GM19238 (cell line): ENCODE measurements at regions not wholly inside any gene's neighbourhood (a gene's known extent, or its start where the extent isn't known, plus 50 kb on each side); places are given as distances from the start of the nearest gene placed in this dataset.
"Not testable (repeated sequence)": the region's sequence is repeated elsewhere in the genome, so short reads cannot be mapped to it uniquely, and the experiment has no call there.

Experiments used
- DNase-seq: peaks from one replicate; pipeline ENCODE4 v3.0.0; 2011; ENCODE audit warnings: low spot score; ENCODE audit not compliant: insufficient read length

DNA sequence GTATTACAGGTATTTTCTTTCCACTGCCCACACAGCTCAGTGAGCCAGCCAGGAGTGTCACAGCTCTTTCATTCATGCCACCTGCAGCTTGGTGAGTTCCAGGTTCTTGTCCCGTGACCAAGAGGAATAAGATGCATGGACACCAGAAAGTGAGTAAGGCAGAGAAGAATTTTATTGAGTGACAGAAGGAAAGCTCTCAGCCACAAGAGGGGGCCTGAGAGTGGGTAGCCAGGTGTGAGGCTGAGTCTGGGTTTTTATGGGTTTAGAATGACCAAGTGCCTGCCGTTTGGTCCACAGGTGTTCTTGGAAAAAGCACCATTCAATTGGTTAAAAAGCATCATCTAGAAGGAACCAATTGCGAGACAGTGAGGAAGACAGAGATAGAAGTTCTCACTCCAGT, 1097.1 kb upstream of the SLC39A10 start:
- no peak for DNase-seq

GRCh38 chr2:194559523-194559922, 1097.5 kb upstream of the SLC39A10 start:
- DNase-seq, result no peak

- DNase-seq, result no peak
Observed at GRCh38 chr2:194557993-194558392, 1099.0 kb upstream of the SLC39A10 start.

DNA sequence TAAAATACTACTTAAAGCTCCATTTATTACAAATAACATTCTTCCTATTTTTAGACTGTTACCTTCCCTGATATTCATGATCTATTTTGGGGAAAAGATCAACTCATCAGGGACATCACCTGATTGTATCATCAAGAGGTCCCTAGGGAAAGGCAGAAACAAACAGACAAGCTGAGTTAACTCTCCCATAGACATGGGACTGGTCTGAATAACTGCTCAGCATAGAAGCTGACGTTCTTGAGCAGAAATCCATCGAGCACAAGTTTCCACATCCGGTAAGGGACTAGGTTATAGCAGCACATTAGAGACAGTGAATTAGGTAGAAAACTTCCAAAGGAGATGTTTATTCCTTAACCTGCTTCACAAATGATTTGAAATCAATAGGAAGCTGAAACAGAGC, 1100.4 kb upstream of the SLC39A10 start:
- no peak for DNase-seq

- no peak for DNase-seq
Observed at GRCh38 chr2:194553980-194554379, 1103.0 kb upstream of the SLC39A10 start.

DNA sequence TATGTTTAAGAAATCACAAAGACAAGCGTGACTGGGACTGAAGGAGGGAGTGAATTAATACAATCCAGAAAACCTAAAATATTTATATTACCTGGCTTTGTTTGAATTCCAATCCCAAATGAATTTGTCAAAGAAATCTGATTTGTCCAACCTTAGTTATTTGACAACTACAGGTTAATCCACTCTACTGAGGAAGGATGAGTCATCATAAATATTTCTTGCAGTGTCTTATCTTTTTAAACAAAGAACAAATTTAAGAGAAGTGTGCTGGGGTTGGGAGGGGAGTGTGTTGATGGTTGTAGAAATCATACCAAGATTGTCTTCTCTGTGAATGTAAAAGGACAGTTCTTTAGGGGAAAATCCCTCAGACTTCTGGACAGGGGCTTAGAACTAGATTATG, 1106.3 kb upstream of the SLC39A10 start:
- DNase-seq, result no peak

DNA sequence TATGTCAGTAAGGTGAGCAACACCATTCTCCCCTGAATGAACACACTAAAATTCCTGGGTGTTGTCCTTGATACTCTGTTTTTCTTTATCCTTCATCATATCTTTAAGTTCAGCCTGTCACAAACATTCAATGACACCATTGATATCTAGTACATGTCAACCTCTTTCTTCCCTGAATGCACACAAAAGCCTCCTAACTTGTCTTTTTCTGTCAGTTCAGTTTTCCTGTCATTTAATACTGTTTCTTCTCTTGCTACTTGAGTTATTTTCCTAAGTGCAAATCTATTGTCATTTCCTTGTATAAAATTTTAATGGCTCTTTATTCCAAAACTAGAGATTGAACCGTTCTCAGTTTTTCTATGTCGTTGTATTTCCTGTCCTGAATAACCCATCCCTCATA, 1107.6 kb upstream of the SLC39A10 start:
- no peak for DNase-seq

GRCh38 chr2:194545978-194546377, 1111.0 kb upstream of the SLC39A10 start:
- DNase-seq, result no peak

GRCh38 chr2:194539425-194539824, 1117.6 kb upstream of the SLC39A10 start:
- DNase-seq, result no peak

DNA sequence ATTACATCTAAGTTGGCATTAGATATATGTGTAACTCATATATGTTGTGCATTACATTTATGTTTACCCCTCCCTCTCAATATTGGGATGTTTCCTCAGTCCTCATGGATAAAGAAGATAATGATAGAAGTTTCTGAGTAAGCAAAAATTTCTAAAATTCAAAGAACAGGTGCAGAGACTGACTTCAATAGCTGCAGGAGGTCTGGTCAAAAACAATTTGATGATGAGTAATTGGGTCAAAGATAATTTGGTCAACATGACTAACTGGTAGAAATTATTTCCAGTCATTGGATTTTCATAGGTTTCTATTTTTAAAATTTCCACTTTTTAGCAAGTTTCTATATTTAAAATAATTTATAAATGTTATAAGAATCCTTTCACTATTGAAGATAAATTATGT, 1130.9 kb upstream of the SLC39A10 start:
- DNase-seq, result no peak

- no peak for DNase-seq
Observed at GRCh38 chr2:194514281-194514680, 1142.7 kb upstream of the SLC39A10 start.

DNA sequence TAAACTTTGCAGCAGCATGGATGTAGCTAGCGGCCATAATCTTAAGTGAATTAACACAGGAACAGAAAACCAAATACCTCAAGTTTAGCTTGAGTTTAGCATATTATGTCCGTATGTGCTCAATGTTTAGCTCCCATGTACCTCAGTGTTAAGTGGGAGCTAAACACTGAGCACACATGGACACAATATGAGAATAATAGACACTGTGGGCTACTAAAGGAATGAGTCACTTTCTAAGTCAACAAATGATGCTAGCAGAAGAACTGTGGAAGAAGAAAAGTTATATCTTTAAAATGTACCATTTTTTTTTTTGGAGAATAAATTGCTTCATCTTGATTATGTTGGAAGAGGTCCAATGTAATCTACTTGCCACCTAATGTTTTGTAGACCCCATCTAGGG, 1146.0 kb upstream of the SLC39A10 start:
- DNase-seq, result not testable (repeated sequence)

- DNase-seq, result not testable (repeated sequence)
Observed at GRCh38 chr2:194504876-194505275, 1152.2 kb upstream of the SLC39A10 start.

DNA sequence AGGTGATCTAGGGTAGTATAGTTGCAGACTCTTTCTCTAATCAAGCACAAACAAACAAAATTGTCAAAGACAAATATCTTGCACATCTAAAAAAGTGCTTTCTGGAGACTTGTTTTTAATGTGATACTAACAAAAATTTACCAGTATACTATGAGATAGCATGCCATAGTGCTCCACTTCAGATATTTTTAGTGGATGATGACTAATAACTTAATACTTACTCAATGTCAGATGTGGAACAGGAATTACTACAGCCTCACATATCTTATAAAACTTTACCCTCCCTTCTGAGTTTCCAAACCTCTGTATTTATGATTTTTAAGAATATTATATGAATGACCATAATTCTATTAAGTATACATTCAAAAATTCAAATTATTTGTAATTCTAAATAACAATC, 1162.0 kb upstream of the SLC39A10 start:
- no peak for DNase-seq

DNA sequence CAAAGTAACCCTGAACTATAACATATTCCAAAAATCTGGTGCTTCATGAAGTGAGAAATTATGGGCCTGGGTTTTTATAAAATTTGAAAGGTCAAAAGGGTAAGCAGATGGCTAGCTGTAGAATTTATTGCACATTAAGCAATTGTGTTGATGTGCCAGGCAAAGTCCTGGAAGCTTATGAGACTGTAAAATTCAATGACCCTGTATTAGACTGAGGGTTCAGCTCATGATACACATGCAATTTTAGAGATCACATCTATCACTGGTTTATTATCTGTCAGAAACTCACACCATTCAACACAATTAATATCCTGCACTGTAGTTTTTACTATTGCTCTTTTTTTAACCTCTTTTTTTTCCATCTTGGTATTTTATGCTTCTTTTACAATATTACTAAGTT, 1162.6 kb upstream of the SLC39A10 start:
- no peak for DNase-seq

GRCh38 chr2:194491409-194492115, 1165.5 kb upstream of the SLC39A10 start:
- DNase-seq, result no peak

- no peak for DNase-seq
Observed at GRCh38 chr2:194486326-194486725, 1170.7 kb upstream of the SLC39A10 start.

DNA sequence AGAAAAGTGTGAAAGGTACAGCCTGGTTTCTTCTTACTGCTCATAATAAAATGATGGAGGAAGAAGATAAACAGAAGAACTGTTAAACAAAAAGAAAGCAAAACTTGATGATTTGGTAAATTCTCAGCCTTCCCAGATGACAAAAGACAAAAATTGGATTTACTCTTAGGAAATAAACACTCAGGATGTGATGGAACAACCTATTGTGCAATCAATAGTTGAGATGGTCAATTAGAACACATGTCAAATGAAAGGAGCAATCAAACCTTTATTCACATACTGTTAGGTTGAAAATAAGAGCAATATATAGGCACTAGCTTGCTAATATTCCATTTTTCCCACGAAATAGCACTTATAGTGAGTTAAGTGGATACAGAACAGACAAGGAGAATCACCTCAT, 1174.0 kb upstream of the SLC39A10 start:
- DNase-seq, result no peak

DNA sequence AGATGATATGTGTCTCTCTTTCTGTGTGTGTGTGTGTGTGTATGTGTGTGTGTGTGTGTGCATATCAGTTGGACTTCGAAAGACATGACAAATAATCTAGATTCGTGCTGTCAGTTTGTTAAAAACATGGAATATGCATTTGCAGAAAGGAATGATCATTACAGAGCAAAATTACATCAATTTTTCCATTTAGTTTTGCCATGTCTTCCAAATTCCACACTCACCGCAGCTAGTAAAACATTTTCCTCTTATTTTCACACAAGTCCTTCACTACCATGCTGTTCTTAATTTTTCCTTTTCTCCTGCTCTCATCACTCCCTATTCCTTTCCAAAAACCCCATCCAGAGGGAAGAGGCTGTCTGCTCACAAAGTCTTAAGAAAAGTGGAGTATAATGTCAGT, 1191.4 kb upstream of the SLC39A10 start:
- no peak for DNase-seq

- DNase-seq, result no peak
Observed at GRCh38 chr2:194464964-194465638, 1191.9 kb upstream of the SLC39A10 start.

- not testable (repeated sequence) for DNase-seq
Observed at GRCh38 chr2:194462883-194463282, 1194.1 kb upstream of the SLC39A10 start.

DNA sequence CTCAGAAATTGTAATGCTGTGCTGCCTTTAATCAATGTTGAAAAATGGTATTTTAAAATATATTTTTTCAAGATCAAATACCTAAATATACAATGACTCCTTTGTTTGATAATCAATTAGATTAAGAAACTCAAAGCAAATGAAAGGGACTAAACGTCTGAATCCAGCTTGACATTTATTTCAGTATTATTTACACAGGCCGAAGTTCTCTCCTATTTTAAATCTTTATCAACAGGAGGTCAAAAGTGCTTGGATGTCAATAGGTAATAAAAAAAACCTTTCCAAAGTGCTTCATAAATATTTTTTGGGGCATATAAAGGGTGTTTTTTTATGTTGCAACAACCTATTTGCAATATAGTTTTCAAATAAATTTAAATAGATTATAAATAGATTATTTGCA, 1201.7 kb upstream of the SLC39A10 start:
- DNase-seq, result no peak

DNA sequence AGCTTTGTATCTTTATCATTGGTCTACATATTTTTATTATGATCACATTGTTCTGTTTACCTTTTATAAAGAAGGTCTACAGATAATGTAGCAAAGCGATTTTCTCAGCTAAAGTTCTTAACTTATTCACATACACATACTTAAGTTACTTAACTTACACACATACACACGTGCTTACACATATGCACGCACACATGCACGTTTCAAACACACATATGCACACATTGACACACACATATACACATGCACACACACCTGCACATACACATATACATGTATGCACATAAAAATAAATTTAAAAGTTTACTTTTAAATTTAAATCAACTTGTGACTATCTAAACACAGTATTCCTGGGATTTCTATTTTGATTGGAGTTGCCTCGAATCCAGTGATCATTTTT, 1204.5 kb upstream of the SLC39A10 start:
- no peak for DNase-seq
